GM23248 (cell line): ENCODE measurements at regions not wholly inside any gene's neighbourhood (a gene's known extent, or its start where the extent isn't known, plus 50 kb on each side); places are given as distances from the start of the nearest gene placed in this dataset.

Source experiments
- EZH2 ChIP-seq: fragments of 200-600 bp; sonication (generic); IDR thresholded peaks from 2 replicates; pipeline ENCODE4 v1.6.1; 2018; ENCODE audit warnings: antibody characterized with exemption, mild to moderate bottlenecking; ENCODE audit not compliant: insufficient read depth, poor library complexity, severe bottlenecking
- EZH2phosphoT487 ChIP-seq: fragments of 200-600 bp; sonication (generic); IDR thresholded peaks from 2 replicates; pipeline ENCODE4 v1.6.1; 2018; ENCODE audit warnings: antibody characterized with exemption, moderate library complexity, mild to moderate bottlenecking, low read depth; ENCODE audit not compliant: insufficient read depth

- TF ChIP-seq EZH2, result no peak
- TF ChIP-seq EZH2phosphoT487, result no peak
Measured at GRCh38 chr4:19379191-19379708, 872.5 kb upstream of the SLIT2 start.
